Epithelial cell of esophagus (primary cell): ENCODE measurements at regions not wholly inside any gene's neighbourhood (a gene's known extent, or its start where the extent isn't known, plus 50 kb on each side); places are given as distances from the start of the nearest gene placed in this dataset.
A peak's percentile ranks its signal among the peaks of the same experiment; 100 is the strongest.

Experiments
- DNase-seq: peaks from one replicate; pipeline ENCODE4 v3.0.0; 2010; ENCODE audit warnings: low read depth
- H3K4me3 ChIP-seq: 2 replicates; pipeline ENCODE4 v1.5.1; 2011; ENCODE audit warnings: mild to moderate bottlenecking, low read length, control low read depth
- TF ChIP-seq, protein P1 (sequence below): IDR thresholded peaks from 2 replicates; pipeline ENCODE4 v1.5.1; 2011; ENCODE audit warnings: low read depth, mild to moderate bottlenecking, low read length, control low read depth, inconsistent platforms; ENCODE audit not compliant: insufficient read depth; ENCODE audit errors: missing control alignments

DNA sequence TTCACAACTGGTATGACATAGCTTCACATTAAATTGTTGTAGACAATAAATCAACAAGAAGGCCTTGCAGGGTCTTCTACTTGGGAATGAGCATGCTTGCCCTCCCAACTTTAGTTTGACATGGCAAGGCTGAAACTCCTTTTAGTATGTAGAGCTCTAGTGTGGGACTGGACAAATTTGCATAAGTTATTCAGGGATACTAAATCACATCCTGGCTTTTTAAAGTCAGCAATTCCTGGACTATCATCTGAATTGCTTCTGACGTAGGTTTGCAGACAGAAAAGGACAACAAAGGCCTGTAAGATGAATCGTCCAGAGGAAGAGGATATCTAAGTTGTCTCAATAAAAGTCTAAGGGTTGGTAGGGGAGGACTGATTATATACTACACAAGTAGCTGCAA, 123.0 kb upstream of the MAGEB16 start:
- no peak for DNase-seq
- H3K4me3 ChIP-seq = no peak overlapping the region
- TF ChIP-seq, protein P1, sequence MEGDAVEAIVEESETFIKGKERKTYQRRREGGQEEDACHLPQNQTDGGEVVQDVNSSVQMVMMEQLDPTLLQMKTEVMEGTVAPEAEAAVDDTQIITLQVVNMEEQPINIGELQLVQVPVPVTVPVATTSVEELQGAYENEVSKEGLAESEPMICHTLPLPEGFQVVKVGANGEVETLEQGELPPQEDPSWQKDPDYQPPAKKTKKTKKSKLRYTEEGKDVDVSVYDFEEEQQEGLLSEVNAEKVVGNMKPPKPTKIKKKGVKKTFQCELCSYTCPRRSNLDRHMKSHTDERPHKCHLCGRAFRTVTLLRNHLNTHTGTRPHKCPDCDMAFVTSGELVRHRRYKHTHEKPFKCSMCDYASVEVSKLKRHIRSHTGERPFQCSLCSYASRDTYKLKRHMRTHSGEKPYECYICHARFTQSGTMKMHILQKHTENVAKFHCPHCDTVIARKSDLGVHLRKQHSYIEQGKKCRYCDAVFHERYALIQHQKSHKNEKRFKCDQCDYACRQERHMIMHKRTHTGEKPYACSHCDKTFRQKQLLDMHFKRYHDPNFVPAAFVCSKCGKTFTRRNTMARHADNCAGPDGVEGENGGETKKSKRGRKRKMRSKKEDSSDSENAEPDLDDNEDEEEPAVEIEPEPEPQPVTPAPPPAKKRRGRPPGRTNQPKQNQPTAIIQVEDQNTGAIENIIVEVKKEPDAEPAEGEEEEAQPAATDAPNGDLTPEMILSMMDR = no peak

DNA sequence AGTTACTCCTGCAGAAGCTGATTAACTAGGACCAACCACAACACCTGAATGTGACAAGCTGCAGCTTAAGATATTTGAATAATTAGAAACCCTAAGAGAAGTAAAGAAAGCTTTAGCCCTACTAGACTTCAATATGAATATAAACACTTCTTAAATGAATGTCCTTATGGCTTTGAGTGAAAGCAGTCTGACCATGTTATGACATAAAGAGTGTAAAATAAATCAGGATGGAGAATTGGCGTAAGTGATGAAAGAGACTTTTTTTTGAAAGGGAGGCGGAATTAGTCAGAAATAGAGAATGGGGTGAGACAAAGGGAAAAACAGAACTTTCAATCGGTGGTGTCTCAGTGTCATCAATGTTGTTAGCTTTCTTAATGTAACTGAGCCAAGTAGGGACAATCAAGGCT, 117.2 kb upstream of the MAGEB16 start:
- H3K4me3 ChIP-seq = no peak overlapping the region
- TF ChIP-seq, protein P1 = no peak
- DNase-seq = no peak

DNA sequence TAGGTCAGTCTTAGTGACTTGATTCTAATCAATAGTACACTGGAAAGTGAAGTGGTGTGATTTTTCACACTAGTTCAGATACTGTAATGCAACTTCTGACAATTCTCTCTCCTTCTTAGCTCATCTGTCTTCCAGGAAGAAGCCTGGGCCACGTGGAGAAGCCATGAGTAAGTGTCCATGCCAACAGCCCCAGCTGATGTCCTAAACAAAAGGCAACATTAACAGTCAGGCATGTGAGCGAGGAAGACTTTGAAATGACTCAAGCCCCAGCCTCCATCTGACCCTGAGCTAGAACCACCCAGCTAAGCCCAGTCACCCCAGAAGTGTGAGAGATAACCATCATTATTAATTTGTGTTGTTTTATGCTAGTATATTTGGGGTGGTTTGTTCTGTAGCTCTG, 115.7 kb upstream of the MAGEB16 start:
- peak; percentile 56 for DNase-seq
- H3K4me3 ChIP-seq = no peak overlapping the region
- TF ChIP-seq, protein P1 = no peak

DNA sequence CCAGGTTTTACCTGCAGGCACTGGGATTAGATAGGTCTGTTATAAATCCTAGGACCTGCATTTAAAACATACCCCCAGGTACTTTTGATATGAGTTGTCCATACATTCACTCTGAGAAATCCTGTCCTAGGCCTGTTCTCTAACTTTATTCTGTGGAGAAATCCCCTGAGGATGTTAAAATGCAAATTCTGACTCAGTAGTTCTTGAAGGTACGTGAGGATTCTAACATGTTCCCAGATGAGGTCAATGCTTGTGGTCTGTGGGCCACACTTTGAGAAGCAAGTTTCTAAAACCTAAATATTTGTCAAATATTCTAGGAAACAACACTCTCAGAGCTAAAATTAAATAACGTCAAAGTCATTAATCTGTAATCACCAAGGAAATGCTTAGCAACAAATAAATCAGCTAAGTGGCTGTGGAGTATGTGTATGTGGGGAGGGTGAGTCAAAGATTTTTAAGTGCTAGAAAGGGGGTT, 101.3 kb upstream of the MAGEB16 start:
- H3K4me3 ChIP-seq = no peak overlapping the region
- TF ChIP-seq, protein P1 = no peak
- no peak for DNase-seq

DNA sequence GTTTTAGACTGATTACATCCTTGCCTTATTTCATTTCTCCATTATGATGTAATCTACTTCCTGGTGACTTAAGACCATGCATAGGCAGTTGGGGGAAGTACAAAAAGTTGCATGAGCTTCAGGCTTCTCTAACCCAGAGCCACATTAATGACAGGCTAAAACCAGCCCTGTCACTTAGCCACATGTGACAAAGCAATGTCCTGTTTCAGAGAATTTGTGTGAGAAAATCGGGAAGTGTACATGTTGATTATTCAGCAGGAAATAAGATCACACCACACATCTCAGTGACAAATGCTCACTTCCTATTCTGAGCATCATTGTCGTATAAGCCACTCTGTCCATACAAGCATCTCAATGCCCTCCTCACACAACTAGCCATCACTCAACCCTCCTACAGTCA, 98.5 kb upstream of the MAGEB16 start:
- DNase-seq = no peak

DNA sequence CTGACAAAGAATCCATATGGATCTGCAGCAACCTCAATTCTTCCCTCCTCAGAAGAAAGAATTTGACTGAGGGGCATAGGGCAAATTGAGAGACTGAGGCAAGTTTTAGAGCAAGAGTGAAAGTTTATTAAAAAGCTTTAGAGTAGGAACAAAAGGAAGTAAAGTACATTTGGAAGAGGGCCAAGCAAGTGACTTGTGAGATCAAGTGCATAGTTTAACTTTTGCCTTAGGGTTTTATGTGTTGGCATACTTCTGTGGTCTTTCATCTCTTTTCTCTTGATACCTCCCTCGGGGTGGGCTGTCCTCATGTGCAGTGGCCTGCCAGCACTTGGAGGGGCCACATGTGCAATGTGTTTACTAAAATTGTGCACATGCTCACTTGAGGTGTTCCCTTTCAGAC, 98.0 kb upstream of the MAGEB16 start:
- H3K4me3 ChIP-seq = no peak overlapping the region
- DNase-seq = peak; percentile 18
- TF ChIP-seq, protein P1 = no peak

More for the DNA sequence above, 98.5 kb upstream of the MAGEB16 start:
- no peak overlapping the region for H3K4me3 ChIP-seq
- TF ChIP-seq, protein P1 = no peak

DNA sequence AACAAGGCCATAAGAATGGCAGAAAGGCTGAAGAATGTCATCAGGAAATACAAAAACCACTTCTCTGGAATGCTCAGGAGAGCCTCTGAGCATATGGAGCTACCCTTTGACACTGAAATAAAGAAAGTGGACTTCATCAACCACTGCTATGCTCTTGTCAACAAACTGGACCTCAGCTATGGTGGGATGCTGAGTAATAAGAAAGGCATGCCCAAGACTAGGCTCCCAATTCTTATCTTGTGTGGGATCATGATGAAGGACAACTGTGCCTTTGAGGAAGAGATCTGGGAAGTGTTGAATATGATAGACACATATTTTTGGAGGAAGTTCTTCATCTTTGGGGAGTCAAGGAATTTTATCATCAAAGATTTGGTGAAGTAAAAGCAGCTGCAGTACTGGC, 86.9 kb upstream of the MAGEB16 start:
- DNase-seq = no peak
- TF ChIP-seq, protein P1 = no peak
- no peak overlapping the region for H3K4me3 ChIP-seq
